M059J (cell line): ENCODE measurements at regions not wholly inside any gene's neighbourhood (a gene's known extent, or its start where the extent isn't known, plus 50 kb on each side); places are given as distances from the start of the nearest gene placed in this dataset.

ENCODE experiments used
- DNase-seq: peaks from one replicate; pipeline ENCODE4 v3.0.0-alpha.2; 2012; ENCODE audit warnings: low read depth

GRCh38 chr15:85976986-85977385 is 102.7 kb upstream of the AGBL1 start:
- peak; percentile 32 for DNase-seq

GRCh38 chr15:85977586-85977985 is 102.1 kb upstream of the AGBL1 start:
- DNase-seq = no peak

DNA sequence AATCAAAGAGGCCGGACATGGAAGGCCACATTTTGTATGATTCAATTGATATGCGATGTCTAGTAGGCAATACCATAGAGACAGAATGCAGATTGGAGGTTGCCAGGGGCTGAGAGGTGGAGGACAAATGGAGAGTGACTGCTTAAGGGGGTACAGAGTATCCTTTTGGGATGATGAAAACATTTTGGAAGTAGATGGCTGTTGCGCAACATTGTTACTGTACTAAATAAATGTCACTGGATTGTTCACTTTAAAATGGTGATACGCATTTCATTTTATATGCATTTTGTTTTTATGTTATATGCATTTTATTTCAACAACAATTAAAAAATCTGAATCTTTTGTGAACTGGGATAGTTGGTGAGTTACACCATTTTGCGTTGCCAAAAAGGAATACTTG is 99.7 kb upstream of the AGBL1 start:
- no peak for DNase-seq

DNA sequence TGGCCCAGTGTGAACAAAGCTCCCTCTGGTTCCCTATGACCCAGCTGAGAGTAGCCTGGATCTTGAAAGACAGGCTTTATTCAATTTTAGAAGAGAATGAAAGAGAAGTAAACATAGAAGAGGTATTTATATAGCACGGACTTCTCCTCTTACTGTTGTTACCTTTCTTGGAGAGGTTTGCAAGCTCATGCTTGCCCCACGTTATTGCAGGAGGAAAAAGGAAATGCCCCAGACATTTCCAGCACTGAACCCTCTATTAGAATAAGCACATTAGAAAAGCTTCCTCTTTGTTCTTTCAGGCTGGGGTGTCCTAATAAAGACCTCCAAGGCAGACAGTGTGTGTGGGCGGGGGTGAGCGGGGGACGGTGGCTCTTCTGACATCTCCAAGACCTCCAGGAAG is 98.7 kb upstream of the AGBL1 start:
- no peak for DNase-seq

DNA sequence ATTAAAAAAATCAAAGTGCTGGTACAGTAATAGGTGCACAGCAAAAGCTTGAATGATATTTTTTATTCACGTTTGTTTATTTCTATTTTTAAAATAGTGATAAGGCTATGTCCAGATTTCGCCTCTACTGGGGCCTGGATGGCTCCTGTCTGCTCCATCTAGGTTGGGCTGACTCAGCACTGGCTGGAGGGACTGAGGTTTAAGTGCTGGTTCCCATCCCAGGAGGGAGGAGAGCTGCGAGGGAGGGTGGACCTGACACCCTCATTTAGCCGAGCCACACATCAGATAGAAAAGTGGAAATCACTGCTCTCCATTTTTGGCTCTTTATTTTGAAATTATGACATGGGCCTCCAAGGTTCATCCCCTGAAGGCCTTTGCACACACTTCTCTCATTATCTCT is 95.4 kb upstream of the AGBL1 start:
- no peak for DNase-seq

- no peak for DNase-seq
Measured at GRCh38 chr15:85986116-85986515, 93.6 kb upstream of the AGBL1 start.

- no peak for DNase-seq
Measured at GRCh38 chr15:85986741-85987140, 92.9 kb upstream of the AGBL1 start.

- DNase-seq = no peak
Measured at GRCh38 chr15:85988741-85989140, 90.9 kb upstream of the AGBL1 start.

GRCh38 chr15:85992224-85992623 is 87.4 kb upstream of the AGBL1 start:
- no peak for DNase-seq

DNA sequence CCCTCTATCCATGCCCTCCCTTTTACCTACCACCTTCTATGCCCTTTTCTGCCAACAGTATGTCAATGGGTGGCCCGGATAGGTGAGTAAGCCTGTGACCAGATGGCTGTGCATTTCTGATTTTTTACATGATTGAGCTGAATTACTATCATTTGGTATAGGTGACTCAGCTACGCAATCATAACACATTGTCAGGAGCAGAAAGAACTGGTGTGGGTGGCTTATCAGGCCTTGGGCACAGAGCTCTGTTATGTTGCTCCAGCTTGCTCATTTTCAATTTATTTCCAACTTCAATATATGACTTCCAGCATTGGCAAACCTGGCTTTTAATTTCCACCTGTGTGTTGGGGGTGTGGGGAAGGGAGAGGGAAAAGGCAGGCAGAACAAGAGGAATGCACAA is 86.6 kb upstream of the AGBL1 start:
- DNase-seq = no peak

DNA sequence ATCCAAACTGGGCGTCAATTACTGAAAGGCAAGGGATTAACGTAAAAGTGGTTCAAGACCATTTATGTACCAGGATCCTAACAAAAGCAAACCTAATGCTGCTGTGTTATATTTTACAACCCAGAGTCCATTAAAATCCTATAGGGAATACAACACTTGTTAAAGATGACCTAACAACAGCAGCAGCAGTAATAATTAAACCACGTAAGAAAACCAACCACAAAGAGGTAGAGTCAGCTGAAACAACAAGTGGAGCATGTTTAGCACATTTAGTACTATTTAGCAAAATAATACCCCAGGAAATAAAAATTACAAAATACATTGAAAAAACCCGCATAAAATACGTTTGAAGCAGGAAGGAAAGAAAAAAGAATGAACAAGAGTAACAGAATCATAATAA is 82.1 kb upstream of the AGBL1 start:
- DNase-seq = no peak

GRCh38 chr15:85999658-86000057 is 80.0 kb upstream of the AGBL1 start:
- DNase-seq = no peak

- peak; percentile 6 for DNase-seq
Measured at GRCh38 chr15:86001200-86001599, 78.5 kb upstream of the AGBL1 start.

DNA sequence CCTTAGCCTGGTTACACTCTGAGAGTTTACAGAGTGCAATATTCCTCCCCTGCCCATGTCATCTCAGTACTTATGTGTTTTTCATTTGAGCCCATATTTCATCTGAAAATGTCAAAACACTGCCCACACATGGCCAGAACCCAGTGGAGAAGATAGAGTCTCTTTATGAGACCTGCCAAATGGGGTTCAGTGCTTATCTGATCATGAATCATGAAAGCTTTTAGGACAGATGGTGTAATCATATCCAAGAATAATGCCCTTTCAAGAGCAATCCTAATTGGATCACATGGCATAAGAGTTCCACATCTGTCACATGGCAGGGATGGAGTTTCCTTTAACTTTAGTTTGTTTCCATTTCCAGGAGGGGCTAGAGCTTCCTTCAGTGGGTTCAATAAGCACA is 77.2 kb upstream of the AGBL1 start:
- DNase-seq = peak; percentile 2

DNA sequence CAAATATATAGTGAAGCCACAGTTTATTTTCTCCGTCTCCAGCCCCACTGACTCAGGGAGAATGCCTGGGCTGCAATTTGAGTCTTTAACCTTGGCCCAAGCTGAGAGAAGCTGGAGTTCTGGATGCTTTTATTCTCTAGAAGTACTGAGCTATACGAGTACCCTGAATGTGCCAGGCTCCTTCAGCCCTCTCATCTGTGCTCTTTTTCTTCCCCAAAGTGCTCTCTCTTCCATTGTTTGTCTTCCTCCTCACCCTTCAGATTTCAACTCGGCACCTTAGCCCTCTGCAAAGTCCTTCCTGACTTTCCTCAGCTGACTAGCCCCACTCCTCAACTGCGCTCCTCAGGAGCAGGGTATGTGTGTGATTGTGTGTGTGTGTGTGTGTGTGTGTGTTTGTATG is 75.6 kb upstream of the AGBL1 start:
- no peak for DNase-seq

DNA sequence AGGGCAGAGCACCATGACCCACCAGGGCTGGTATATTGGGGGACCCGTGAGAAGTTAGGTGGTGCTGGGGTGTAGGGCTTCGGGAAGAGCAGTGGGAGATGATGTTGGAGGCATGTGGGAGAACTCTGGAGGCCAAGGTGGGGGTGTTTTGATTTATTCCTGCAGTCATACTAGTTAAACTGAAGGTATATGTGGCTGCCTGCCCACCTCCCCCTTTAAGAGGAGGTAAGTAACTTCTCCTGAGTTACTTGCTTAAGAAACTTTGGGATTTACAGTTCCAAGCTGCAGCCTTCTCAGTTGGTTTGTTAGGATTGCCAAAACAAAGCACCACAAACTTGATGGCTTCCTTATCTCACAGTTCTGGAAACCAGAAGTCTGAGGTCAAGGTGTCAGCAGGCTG is 73.1 kb upstream of the AGBL1 start:
- no peak for DNase-seq

- no peak for DNase-seq
Measured at GRCh38 chr15:86009727-86010126, 69.9 kb upstream of the AGBL1 start.

DNA sequence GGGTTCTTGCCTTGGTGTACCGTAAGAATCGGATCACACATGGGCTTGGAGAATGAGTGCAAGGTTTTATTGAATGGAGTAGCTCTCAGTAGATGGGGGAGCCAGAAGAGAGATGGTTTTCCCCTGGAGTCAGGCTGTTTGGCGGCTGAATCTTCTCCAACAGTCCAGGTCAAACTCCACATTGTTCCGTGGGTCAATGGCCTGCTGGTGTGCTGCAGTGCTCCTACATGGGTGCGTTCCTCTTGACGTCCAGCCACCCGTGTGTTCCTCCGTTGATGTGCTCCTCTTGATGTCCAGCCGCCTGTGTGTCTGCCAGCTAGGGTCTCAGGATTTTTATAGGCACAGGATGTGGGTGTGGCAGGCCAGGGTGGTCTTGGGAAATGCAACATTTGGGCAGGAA is 69.3 kb upstream of the AGBL1 start:
- DNase-seq = no peak

DNA sequence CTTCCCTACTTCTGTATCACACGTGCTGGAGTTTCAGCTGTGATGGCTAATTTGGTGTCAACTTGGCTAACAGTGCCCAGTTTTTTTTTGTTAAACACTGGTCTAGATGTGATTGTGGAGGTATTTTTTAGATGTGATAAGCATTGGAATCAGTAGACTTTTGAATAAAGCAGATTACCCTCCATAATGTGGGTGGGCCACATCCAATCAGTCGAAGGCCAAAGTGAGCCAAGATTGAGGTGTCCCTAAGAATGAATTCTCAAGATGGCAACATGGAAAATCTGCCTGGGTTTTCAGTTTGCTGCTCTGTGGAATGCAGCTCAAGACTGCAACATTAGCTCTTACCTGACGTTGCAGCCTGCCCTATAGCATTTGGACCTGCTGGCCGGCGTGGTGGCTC is 68.8 kb upstream of the AGBL1 start:
- no peak for DNase-seq

GRCh38 chr15:86014016-86014415 is 65.7 kb upstream of the AGBL1 start:
- no peak for DNase-seq

DNA sequence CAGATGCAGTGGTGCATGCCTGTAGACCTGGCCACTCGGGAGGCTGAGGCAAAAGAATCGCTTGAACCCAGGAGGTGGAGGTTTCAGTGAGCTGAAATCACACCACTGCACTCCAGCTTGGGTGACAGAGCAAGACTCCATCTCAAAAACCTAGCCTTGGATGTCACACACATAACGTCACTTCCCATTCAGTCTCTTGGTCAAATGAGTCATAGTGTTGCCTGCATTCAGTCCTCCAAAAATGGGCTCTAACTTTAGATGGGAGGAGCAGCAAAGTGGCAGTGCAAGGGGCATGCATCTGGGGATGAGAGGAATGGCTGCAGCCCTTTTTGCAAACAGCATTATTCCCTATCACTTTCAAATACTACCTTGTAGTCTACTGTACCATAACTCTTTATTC is 62.9 kb upstream of the AGBL1 start:
- DNase-seq = peak; percentile 51

DNA sequence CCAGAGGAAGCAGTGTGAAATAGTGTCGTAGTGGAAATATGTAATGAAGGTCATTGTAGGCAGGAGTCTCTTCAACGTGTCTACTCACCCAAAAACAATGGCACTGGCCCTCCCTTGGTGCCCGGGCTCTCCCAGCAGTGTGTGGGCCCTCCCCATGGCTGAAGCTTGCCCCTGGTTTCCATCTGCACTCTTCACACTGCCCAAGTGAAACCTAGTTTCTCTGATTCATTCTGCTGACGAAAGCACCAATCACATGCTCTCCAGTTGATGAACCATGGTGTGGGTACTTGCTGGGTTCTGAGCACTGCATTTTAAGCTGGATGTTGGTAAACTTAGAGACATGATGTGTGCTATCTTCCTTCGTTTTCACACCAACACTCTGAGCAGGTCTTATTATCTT is 61.0 kb upstream of the AGBL1 start:
- no peak for DNase-seq

DNA sequence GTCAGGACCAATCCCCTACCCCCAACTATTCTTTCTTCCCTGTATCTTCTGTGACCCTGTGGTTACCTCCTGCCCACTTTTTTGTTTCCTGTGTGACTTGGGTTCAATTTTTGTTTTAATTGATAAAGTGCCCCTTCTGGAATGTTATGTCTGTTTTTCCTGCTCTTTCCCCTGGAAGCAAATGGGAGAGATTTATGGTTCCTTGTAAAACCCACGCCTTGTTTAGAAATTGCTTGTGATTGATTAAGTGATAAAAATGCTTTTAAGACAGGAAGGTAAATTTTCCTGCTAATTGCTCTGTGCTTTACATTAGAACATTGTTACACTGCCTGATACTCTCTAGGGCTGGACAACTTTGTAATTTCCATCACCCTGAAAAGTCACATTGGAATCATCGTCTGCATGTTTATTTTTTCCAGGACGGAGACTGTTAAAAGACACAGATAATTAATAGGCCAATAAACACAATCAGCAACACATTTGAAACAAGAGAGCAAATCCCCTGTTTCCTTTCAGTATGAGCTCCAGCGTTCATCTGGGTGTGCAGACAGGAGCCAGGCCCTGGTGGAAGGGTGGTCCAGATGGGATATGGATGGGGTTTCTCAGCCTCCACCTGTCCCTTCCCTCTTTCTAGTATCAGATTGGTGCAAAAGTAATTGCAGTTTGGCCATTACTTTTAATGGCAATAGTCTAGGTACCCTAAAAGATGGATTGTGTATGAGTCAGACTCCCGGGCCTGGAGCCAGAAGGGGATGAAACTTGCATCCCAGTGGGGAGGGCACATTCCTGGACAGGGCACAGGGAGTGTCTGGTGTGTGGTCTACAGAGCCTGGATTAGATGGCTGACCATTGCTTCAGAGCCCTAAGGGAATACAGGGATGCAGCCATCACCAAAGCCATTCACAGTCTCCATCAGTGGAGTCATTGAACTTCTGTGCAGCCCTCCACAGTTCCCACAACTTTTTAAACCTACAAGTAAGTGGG is 58.1 kb upstream of the AGBL1 start:
- DNase-seq = peak; percentile 73

GRCh38 chr15:86028961-86029360 is 50.7 kb upstream of the AGBL1 start:
- DNase-seq = no peak
